GM20000 (cell line): ENCODE measurements at regions not wholly inside any gene's neighbourhood (a gene's known extent, or its start where the extent isn't known, plus 50 kb on each side); places are given as distances from the start of the nearest gene placed in this dataset.

ENCODE experiments used
- DNase-seq: peaks from one replicate; pipeline ENCODE4 v3.0.0; 2012; ENCODE audit warnings: low spot score
- CTCF ChIP-seq: IDR thresholded peaks from 2 replicates; pipeline ENCODE4 v1.5.1; 2012; ENCODE audit warnings: mild to moderate bottlenecking, control low read depth; ENCODE audit errors: extremely low read depth, missing control alignments

- TF ChIP-seq CTCF: no peak
- DNase-seq: no peak
Measured at GRCh38 chr1:72757843-72758242, 475.5 kb upstream of the NEGR1 start.

GRCh38 chr1:72745413-72745812, 463.1 kb upstream of the NEGR1 start:
- no peak for DNase-seq
- TF ChIP-seq CTCF: no peak

GRCh38 chr1:72734415-72734814, 452.1 kb upstream of the NEGR1 start:
- no peak for TF ChIP-seq CTCF
- DNase-seq: no peak

GRCh38 chr1:72724951-72725861, 442.9 kb upstream of the NEGR1 start:
- TF ChIP-seq CTCF: no peak
- DNase-seq: no peak

GRCh38 chr1:72705921-72706320, 423.6 kb upstream of the NEGR1 start:
- no peak for TF ChIP-seq CTCF
- DNase-seq: no peak

- no peak for TF ChIP-seq CTCF
- no peak for DNase-seq
Measured at GRCh38 chr1:72704841-72705477, 422.6 kb upstream of the NEGR1 start.

GRCh38 chr1:72697410-72697809, 415.1 kb upstream of the NEGR1 start:
- DNase-seq: no peak
- TF ChIP-seq CTCF: no peak
